ENCODE measurements at regions not wholly inside any gene's neighbourhood (a gene's known extent, or its start where the extent isn't known, plus 50 kb on each side); places are given as distances from the start of the nearest gene placed in this dataset.

GRCh38 chr17:12459736-12460135 is 206.0 kb upstream of the MYOCD start:
- H3K36me3 ChIP-seq, result no peaks in the 10 kb centered on the region
- H3K9me3 ChIP-seq (replicated peaks), result peaks cover 17% of the 10 kb centered on the region
- H3K4me1 ChIP-seq, result no peaks in the 10 kb centered on the region
- no peak for TF ChIP-seq CTCF (IDR thresholded peaks at IDR 0.05; ENCODE audit: borderline replicate concordance)
- intact Hi-C loops (cut with micrococcal nuclease), result no loop called here
- H3K27me3 ChIP-seq (ENCODE audit: low read depth), result no peaks in the 10 kb centered on the region
- H3K4me3 ChIP-seq, result no peak overlapping the region
- H3K27ac ChIP-seq (replicated peaks), result no peak overlapping the region
- DNase-seq, result no peak

GRCh38 chr17:12463102-12463501 is 202.6 kb upstream of the MYOCD start:
- intact Hi-C loops (cut with micrococcal nuclease), result no loop called here
- H3K36me3 ChIP-seq, result no peaks in the 10 kb centered on the region
- H3K27ac ChIP-seq (replicated peaks), result no peak overlapping the region
- DNase-seq, result no peak
- no peaks in the 10 kb centered on the region for H3K4me1 ChIP-seq
- no peak overlapping the region for H3K4me3 ChIP-seq
- TF ChIP-seq CTCF (IDR thresholded peaks at IDR 0.05; ENCODE audit: borderline replicate concordance), result no peak
- no peaks in the 10 kb centered on the region for H3K27me3 ChIP-seq (ENCODE audit: low read depth)
- H3K9me3 ChIP-seq (replicated peaks), result no peaks in the 10 kb centered on the region

- TF ChIP-seq CTCF (IDR thresholded peaks at IDR 0.05; ENCODE audit: borderline replicate concordance), result no peak
- no peak overlapping the region for H3K27ac ChIP-seq (replicated peaks)
- H3K36me3 ChIP-seq, result no peaks in the 10 kb centered on the region
- intact Hi-C loops (cut with micrococcal nuclease), result no loop called here
- no peak for DNase-seq
- no peaks in the 10 kb centered on the region for H3K27me3 ChIP-seq (ENCODE audit: low read depth)
- no peaks in the 10 kb centered on the region for H3K9me3 ChIP-seq (replicated peaks)
- H3K4me1 ChIP-seq, result no peaks in the 10 kb centered on the region
- no peak overlapping the region for H3K4me3 ChIP-seq
These were observed 193.2 kb upstream of the MYOCD start for GRCh38 chr17:12472252-12473173.

GRCh38 chr17:12478311-12478710 is 187.4 kb upstream of the MYOCD start:
- Histone ChIP-seq H3K27ac (replicated peaks) (no peak overlapping the region), H3K9me3 (replicated peaks) (no peaks in the 10 kb centered on the region), H3K36me3 (no peaks in the 10 kb centered on the region), H3K4me3 (no peak overlapping the region), H3K4me1 (no peaks in the 10 kb centered on the region), H3K27me3 (ENCODE audit: low read depth) (no peaks in the 10 kb centered on the region)
- no peak for DNase-seq
- intact Hi-C loops (cut with micrococcal nuclease), result no loop called here
- no peak for TF ChIP-seq CTCF (IDR thresholded peaks at IDR 0.05; ENCODE audit: borderline replicate concordance)

GRCh38 chr17:12485361-12485906 is 180.3 kb upstream of the MYOCD start:
- no peak overlapping the region for H3K27ac ChIP-seq (replicated peaks)
- DNase-seq, result no peak
- H3K27me3 ChIP-seq (ENCODE audit: low read depth), result no peaks in the 10 kb centered on the region
- no peaks in the 10 kb centered on the region for H3K36me3 ChIP-seq
- no peak overlapping the region for H3K4me3 ChIP-seq
- no peaks in the 10 kb centered on the region for H3K4me1 ChIP-seq
- H3K9me3 ChIP-seq (replicated peaks), result no peaks in the 10 kb centered on the region
- TF ChIP-seq CTCF (IDR thresholded peaks at IDR 0.05; ENCODE audit: borderline replicate concordance), result no peak
- intact Hi-C loops (cut with micrococcal nuclease), result no loop called here

All from left ventricle myocardium inferior (tissue), 1 donor.